HG02970 (cell line): ENCODE measurements at regions not wholly inside any gene's neighbourhood (a gene's known extent, or its start where the extent isn't known, plus 50 kb on each side); places are given as distances from the start of the nearest gene placed in this dataset.

Source experiments
- ATAC-seq: cut with Tn5 transposase; IDR thresholded peaks from one replicate; pipeline ENCODE4 v1.9.1; 2021; ENCODE audit warnings: mild to moderate bottlenecking, moderate library complexity, moderate number of reproducible peaks; ENCODE audit not compliant: unreplicated experiment, low FRiP score

- ATAC-seq, result no peak
Measured at GRCh38 chr10:128922172-128922571, 544.9 kb upstream of the MGMT start.

- no peak for ATAC-seq
Measured at GRCh38 chr10:128922619-128923196, 544.3 kb upstream of the MGMT start.

GRCh38 chr10:128924918-128925317 lies 542.1 kb upstream of the MGMT start:
- ATAC-seq, result no peak

- ATAC-seq, result no peak
Measured at GRCh38 chr10:128926711-128927110, 540.3 kb upstream of the MGMT start.

- no peak for ATAC-seq
Measured at GRCh38 chr10:128927497-128928161, 539.4 kb upstream of the MGMT start.

- ATAC-seq, result no peak
Measured at GRCh38 chr10:128928231-128928836, 538.7 kb upstream of the MGMT start.

GRCh38 chr10:128929131-128929530 lies 537.9 kb upstream of the MGMT start:
- no peak for ATAC-seq

GRCh38 chr10:128929767-128930166 lies 537.3 kb upstream of the MGMT start:
- no peak for ATAC-seq

GRCh38 chr10:128930515-128930914 lies 536.5 kb upstream of the MGMT start:
- no peak for ATAC-seq

GRCh38 chr10:128932071-128932820 lies 534.8 kb upstream of the MGMT start:
- no peak for ATAC-seq

GRCh38 chr10:128934492-128934891 lies 532.5 kb upstream of the MGMT start:
- no peak for ATAC-seq

GRCh38 chr10:128936392-128936791 lies 530.6 kb upstream of the MGMT start:
- ATAC-seq, result no peak

- no peak for ATAC-seq
Measured at GRCh38 chr10:128938558-128938957, 528.5 kb upstream of the MGMT start.

- ATAC-seq, result no peak
Measured at GRCh38 chr10:128940081-128940480, 527.0 kb upstream of the MGMT start.

GRCh38 chr10:128943111-128943510 lies 523.9 kb upstream of the MGMT start:
- no peak for ATAC-seq

GRCh38 chr10:128945398-128945797 lies 521.6 kb upstream of the MGMT start:
- no peak for ATAC-seq

GRCh38 chr10:128950159-128950915 lies 516.7 kb upstream of the MGMT start:
- ATAC-seq, result no peak

- ATAC-seq, result no peak
Measured at GRCh38 chr10:128950916-128951275, 516.1 kb upstream of the MGMT start.

GRCh38 chr10:128952856-128953255 lies 514.2 kb upstream of the MGMT start:
- no peak for ATAC-seq

- ATAC-seq, result no peak
Measured at GRCh38 chr10:128956149-128956548, 510.9 kb upstream of the MGMT start.

- no peak for ATAC-seq
Measured at GRCh38 chr10:128957221-128957620, 509.8 kb upstream of the MGMT start.
